Umbilical cord (tissue), 1 donor: ENCODE measurements at regions not wholly inside any gene's neighbourhood (a gene's known extent, or its start where the extent isn't known, plus 50 kb on each side); places are given as distances from the start of the nearest gene placed in this dataset.
A peak's percentile ranks its signal among the peaks of the same experiment; 100 is the strongest.

Experiments used
- DNase-seq: peaks from one replicate; pipeline ENCODE4 v3.0.0-alpha.2; 2015; ENCODE audit warnings: low spot score

DNA sequence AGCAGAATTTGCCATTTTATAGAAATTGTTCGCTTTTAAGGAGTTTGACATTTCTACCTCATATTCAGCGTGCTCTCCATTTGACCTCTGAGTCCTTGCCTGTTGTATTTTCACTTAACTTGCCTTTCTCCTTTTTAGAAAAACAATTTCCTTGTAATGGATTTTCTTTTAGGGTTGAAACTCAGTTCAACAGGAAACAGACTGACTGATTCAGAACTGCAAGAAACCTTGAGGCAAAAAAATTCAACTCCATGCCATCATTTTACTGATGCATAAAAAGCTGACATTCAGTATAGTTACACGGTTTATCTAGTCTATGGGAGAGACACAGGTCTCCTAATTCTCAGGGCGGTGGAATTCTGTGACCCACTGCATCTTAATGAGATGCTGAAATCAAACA is 59.8 kb downstream of the MRPS30 start:
- peak; percentile 0 for DNase-seq

DNA sequence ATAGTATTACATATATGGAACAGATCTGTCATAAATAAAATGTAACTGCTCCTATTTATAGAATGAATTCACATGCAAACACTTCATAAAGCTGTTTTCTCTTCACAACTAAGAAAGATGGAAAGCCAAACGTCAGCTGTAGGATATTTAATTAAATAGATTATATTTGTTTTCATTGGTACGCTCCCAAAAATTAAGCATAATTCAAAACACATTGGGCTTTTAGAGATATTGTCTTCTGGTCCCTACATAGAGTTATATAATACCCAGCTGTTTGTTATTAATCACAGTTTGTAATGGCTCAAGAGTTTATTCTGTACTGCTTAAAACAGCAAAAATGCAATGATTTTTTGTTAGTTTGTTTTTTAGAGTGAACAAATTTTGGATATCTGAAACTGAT is 61.2 kb downstream of the MRPS30 start:
- DNase-seq = no peak

DNA sequence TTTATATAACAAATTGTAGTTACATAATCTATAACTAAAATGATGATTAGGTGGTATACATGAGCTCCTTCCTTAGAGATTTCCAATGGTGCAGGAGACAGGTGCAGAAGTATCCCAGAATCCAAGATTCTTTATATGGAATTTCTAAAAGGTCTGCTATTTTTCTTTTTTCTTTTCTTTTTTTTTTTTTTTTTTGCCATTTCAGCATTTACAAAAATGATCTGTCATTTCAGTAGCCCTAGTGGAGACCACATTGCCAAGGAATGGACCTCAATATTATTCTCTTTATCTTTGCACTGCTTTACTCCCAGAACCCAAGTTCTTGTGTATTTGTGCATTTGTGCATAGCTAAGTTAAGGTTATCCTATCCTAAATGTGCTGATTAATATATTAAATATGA is 61.7 kb downstream of the MRPS30 start:
- DNase-seq = no peak

DNA sequence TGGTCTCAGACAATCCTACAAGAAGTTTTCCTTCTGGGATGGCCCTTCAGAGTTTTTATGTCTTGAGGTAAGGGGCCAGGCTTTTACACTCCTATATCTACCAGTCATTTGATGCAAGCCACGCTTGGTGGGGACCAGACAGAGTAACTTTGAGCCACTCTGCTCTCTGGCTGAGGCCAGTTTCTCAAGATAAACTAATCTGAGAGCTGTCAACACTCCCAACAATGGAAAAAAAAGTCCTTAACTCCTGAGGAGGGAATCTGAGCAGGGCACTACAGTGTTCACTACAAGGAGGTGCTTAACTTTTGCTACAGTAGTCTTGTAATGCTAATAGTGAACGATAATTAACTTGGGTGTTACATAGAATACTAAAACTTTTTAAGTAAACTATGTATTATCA is 62.7 kb downstream of the MRPS30 start:
- no peak for DNase-seq

DNA sequence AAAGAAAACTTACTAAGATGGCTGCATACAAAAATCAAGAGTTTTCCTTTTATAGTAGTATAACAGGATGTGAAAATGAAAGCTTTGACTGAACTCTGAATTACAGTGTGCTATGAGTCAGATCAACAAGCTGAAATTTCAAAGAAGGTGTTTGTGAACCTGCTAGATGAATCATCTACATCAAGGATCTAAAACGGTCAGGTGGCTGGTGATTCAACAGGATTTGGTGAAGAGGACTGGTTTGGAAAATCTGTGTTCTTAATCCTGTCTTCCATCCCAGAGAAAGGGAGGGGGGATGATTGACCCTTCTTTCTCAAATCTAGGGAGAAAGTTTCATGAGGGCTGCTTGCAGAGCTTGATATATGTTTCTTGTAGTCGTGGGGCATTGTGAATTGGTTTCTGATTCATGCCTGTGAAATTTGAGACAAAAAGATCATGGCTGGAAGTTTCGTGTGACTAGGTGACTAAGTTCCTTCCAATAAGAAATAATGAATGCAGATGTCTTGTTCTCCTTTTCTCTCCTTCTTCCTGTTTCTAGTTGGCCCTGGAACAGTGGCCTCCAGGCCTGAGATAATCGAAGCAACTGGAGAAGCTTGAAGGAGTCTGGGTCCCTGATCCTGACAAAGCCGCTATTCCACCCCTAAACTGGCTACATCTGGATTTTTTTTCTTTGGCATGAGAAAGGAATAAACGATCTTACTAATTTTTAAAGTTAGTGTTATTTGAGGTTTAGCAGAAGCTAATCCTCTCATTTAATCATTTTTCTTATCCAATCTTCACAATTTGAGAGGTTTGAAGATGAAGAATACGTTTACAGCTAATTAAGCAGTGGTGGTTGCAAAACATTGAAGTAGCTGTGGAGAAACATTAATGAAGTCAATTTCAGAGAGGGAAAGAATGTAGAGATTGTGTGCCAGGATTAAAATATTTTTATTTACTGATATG is 67.2 kb downstream of the MRPS30 start:
- DNase-seq = no peak

DNA sequence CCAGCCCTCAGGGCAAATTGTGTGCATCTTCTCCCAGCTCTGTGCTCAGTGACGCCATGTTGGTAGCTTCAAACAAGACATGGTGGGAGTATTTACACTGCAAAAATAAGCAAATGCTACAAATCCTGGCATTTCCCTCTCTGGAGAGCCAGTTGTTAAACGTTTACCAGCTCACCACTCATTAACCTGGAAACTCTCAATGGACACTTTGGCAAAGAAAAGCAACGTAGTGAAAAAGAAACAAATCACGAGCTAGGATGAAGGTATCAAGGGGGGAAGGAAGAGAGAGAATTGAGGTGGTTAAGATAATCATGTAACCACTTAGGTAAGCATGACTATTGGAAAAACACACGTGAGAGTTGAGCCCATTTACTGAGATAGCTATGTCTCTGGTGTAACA is 72.5 kb downstream of the MRPS30 start:
- DNase-seq = no peak

DNA sequence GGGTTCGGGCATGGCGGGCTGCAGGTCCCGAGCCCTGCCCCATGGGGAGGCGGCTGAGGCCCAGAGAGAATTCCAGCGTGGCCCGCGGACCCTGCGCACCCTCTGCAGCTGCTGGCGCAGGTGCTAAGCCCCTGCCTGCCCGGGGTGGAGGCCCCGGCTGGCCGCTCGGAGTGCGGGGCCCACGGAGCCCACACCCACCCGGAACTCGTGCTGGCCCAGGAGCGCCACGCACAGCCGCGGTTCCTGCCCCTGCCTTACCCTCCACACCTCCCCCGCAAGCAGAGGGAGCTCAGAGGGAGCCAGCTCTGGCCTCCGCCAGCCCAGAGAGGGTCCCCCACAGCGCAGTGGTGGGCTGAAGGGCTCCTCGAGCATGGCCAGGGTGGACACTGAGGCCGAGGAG is 75.3 kb downstream of the MRPS30 start:
- DNase-seq = no peak

DNA sequence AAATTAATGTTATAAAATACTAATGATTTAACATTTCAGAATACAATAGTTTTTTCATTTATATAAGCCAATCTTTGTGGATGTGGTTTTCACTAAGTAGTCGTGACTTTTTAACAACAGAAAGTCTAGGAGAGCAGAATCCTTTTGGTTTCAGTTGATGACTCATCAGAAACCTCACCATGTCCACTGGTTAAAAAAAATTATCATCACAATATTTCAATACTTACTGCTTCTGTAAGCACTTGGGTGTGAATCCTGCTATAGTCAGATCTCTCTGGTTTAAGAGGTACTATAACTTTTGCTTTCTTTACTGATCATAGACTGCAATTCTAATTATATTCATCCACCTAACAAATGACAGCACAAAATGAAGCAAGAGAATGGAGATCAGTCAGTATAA is 77.2 kb downstream of the MRPS30 start:
- DNase-seq = no peak

DNA sequence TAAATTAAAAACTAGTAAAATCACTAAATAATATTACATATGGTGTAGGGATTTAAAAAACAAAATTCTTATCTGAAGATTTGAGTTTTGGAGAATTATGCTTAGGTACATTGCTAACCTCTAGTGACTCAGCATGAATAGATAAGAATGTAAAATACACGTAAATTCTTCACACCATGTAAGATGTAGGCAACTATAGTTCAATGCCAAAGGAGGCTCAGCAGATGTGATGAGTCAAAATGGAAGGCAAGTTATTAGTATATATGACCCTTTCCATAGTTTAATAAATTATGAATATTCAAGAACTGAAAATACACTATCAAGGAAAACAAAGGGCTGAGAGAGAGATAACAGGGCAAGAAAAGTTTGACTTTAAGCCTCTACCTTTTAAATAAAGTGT is 79.0 kb downstream of the MRPS30 start:
- no peak for DNase-seq

DNA sequence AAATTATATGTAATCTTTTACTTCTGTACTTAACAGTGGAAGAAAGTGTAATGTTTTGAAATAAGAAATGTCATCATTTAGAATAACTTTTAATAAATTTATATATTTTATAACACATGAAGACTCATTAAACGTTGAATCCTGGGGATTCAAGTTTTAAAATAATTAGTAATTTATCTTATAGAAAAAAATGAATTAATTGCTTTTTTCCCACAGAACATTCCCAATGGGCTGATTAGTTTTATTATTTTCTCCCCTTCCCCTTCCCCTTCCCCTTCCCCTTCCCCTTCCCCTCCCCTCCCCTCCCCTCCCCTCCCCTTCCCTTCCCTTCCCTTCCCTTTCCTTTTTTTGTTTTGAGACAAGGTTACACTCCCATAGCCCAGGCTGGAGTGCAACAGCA is 79.7 kb downstream of the MRPS30 start:
- DNase-seq = no peak

DNA sequence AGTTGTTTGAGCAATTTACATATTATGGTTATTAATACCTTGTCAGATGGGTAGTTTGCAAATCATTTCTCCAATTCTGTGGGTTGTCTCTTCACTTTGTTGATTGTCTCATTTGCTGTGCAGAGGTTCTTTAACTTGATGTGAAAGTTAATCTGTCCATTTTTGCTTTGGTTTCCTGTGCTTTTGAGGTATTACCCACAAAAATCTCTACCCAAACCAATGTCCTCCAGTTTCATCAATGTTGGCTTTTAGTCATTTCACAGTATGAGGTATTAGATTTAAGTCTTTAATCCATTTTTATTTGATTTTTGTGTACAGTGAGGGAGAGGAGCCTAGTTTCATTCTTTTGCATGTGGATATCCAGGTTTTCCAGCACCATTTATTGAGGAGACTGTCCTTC is 82.4 kb downstream of the MRPS30 start:
- no peak for DNase-seq

DNA sequence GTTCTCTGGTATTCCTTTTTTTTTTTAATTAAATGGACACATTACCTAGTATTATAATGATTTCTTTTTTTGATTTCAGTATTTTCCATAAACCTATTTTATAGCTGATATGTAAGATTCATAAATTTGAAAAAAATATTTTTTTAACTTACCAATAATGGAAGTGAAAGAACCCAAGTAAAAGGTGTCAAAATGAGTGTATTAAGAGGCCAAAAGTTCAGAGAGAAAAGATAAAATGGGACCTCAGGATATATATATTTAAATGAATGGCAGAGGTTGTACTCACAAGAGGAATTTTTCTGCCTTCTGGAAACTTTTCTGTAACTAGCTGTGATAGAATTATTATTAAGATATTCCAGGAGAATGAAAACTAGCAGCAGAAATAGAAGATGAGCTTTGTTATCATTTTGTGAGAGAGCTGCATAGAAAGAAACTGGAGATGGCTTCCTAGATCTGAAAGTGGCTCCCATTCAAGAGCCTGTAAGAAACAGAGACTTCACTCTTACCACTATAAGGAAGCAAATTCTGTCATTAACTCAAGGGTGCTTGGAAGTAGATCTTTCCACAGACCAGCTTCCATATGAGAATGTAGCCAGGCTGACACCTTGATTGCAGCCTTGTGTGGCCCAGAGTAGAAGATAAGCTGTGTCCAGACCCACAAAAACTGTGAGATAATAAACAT is 91.7 kb downstream of the MRPS30 start:
- DNase-seq = no peak

DNA sequence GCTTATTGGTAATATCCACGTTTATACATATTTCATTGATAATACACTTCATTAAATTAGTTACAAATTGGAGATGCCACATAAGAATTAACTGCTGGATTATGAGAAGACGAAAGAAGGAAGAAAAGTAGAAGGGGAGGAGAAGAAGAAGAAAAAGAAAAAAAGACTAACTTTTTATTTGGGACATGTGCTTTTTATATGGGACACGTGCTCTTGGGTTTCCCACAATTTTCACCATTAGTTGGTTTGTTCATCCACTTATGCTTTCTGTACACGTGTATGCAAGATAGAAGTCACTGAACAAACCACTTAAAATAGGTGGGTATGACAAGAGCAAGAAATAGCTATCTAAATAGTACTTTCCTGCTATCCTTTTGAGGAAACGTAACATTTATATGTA is 98.6 kb downstream of the MRPS30 start:
- no peak for DNase-seq

DNA sequence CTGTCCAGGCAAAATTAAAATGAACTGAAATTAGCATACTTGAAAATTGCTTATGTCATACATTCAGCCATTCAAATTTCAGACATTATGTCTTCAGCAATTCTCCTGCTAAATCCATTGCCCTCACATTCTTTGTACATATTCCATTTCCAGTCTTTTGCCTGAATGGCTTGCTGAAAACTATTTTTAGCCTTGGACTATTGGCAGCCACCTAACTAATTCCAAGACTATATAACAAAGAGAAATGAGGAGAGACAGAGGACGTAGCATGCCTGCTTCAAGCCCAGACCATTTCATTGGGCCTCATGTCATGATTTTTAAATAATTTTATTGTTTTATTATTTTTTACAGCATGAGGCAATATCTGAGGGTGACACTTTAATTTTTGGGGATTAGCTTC is 100.3 kb downstream of the MRPS30 start:
- DNase-seq = no peak

DNA sequence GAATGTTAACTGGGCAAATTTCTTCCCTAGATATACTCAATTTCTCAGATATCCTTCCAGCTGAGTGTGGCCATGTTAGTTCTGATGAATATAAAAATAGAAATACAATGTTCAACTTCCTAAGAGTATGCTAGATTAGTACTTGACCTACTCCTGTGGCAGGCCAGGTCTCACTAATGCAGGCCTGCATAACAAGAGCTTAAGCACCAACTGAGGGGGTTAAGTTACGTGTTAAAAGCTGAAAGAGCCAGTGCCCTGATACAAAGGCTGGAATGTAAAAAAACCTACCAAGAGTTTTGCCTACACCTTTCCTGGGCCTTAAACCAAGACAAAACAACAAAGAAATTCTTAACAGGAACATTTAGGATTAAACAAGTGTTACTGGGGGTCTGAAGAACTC is 102.8 kb downstream of the MRPS30 start:
- DNase-seq = no peak

DNA sequence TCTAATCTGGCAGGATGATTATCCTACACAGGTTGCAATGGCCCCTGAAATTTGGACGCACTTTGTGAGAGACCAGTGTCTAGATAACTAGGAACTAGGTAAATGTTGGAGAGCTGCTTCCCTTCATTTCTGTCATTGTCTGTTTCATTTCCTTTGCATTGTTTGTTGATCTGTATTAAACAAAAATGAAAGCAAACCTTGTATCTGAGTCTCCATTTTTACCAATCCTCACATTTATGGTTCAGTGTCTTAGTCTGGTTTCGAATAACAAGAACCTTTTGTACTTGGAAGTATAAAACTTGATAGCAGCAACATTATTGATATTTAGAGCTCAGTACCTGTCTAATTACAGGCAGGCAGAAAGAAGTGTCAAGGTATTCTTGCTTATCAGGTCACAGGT is 105.5 kb downstream of the MRPS30 start:
- DNase-seq = no peak

DNA sequence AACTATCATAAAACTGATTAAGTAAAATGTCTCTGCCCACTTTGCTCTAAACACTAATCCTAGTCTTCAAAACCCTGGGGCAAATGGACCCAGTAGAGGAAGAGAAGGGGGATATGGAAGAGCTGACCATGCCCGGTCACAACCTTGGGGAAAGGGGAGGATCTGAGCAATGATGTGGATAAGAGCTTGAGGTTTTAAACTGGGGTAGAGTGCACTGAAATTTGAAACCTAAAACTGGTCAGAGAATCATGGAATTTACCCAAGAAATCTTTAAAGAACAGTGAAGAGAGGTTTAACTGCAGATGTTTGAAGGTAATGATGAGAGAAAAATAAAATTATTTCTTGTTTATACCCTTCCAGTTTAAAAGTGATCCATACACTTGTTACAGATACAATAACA is 110.8 kb downstream of the MRPS30 start:
- DNase-seq = no peak

DNA sequence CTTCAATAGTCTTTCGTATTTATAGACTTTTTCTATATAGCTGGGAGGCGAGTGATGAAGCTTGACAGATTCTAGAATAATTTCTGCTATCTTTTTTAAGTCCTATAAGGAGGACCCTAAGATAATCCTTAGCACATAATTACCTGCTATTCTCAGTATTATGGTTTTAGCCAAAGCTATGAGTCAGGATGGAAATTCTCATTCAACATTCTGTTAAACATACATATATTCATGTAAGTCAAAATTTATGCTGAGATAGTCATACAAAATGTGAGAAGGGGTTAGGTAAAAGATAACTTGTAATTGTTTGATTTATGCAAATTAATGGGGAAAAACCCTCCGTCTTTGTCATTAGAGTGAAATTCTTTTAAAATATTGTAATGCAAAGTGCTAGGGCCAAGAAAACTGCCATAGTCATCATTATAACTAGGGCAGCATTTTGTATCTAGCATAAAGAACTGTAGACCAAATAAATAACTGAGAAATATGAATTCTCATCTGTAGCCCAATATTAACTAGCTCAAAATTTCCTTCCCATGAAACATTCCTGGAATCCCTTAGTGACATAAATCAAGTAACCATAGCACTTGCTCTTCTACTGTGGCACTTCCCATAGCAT is 118.5 kb downstream of the MRPS30 start:
- DNase-seq = no peak

DNA sequence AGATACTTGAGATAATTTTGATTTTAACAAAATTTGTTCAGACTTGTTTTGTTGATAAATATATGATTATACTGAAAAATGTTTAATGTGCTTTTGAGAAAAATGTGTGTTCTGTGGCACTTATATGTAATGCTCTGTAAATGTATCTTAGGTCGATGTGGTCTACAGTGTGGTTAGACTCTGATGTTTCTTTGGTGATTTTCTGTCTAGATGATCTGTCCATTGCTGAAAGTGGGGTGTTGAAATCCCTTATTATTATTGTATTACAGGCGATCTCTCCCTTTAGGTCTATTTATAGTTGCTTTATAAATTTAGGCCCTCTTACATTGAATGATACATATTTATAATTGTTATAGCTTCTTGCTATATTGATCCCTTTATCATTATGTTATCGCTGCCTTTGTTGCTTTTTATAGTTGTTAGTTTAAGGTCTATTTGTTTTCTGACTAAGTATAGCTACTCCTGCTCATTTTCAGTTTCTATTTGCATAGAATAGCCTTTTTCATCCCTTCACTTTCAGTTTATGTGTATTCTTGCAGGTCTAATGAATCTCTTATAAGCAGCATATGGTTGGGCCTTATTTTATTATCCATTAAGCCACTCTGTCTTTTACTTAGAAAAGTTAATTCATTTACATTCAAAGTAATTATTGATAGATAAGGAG is 124.3 kb downstream of the MRPS30 start:
- no peak for DNase-seq

DNA sequence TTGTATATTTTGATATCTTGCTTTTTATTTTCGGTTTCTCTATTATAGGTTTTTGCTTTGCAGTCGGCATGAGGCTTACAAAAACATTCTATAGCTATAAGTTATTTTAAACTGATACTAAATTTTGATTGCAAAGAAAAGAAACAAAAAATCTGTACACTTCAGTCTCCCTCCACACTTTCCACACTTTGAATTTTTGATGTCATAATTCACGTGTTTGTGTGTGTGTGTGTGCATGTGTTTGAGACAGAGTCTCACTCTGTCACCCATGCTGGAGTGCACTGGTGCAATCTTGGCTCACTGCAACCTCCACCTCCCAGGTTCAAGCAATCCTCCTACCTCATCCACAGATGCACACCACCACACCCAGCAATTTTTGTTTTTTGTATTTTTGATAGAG is 124.9 kb downstream of the MRPS30 start:
- DNase-seq = no peak

DNA sequence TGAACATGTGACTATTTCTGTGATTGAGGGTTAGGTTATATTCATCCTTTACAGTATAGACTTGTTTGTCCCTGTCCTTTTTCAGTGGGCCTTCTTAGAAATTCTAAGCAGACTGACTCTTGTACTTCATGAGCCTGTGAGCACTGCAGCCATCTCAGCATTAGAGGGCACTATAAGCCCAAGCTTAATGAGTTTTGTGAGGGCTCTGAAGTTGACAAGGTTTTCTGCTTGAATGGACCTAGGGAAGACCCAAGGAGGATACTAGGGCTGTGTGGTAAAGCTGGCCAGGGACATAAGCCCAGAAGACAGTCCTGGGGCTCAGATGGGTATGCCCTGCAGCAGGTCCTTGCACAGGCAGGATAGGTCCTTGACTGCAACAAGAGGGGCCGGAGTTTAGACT is 126.5 kb downstream of the MRPS30 start:
- no peak for DNase-seq

DNA sequence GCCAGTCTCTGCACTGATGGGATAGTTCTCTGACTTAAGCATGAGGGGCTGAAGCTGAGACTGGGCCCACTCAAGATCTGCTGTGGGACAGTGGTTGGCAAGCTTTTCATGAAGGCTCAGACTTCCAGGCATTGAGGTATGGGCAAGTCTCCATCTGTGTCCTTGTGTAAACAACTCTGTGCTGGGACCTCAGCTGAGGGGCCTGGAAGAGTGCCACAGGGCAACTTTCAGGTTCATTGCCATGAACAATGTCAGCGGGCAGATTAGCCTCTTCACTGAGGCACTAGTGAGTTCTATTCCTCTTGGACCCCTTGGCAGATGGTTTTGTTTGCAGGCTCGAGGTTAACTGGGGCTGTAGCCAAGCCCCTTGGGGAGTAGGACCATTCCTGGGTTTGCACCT is 127.1 kb downstream of the MRPS30 start:
- no peak for DNase-seq
